ENCODE measurements at regions not wholly inside any gene's neighbourhood (a gene's known extent, or its start where the extent isn't known, plus 50 kb on each side); places are given as distances from the start of the nearest gene placed in this dataset.
"Not testable (repeated sequence)": the region's sequence is repeated elsewhere in the genome, so short reads cannot be mapped to it uniquely, and the experiment has no call there.

DNA sequence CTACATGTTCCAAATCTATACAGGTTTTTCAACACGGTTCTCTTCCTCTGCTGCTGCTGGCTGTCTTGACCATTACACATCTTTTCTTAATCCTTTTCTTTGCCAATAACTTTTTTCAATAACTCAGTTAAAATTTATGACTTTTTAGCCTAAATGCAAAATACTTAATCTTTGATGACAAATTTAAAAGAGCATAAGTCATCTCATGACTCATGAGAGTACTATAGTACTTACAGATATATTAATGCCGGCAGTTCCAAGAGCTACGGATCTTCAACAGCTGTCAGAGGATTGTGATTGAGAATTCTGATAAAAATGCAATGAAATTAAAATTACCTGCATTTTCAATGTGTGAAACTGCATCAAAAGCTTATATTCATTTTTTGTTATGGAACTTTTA lies 105.5 kb downstream of the KPNA2 start:
- no peaks in the 10 kb centered on the region for H3K27me3 ChIP-seq (ENCODE audit: control insufficient read depth, insufficient read depth, low read length)
- H3K36me3 ChIP-seq (ENCODE audit: control insufficient read depth, insufficient read depth, low read length), result no peaks in the 10 kb centered on the region
- H3K9ac ChIP-seq (ENCODE audit: low read length), result no peak overlapping the region
- H3K27ac ChIP-seq (ENCODE audit: low read depth, low read length), result no peak overlapping the region
- no peak overlapping the region for H3K4me3 ChIP-seq (ENCODE audit: low read depth, low read length)
- H3K4me1 ChIP-seq (ENCODE audit: control insufficient read depth, insufficient read depth, low read length), result no peaks in the 10 kb centered on the region
- H3K9me3 ChIP-seq (ENCODE audit: control insufficient read depth, insufficient read depth, low read depth, low read length), result no peaks in the 10 kb centered on the region

DNA sequence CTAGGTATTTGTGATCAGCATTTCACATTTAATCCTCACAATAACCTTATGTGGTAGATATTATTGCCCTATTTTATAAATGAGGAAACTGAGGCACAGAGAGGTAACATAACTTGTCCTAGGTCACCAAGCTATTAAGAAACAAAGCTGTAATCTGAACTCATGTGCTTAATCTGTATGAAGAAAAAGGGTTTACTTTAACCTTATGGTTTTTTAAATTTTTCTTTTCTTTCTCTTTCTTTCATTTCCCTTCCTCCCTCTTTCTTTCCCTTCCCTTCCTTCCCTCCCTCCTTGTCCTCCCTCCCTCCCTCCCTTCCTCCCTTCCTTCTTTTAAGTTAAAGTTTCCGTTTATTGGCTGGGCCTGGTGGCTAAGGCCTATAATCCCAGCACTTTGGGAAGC lies 105.2 kb upstream of the AMZ2 start:
- Histone ChIP-seq H3K4me1 (ENCODE audit: control insufficient read depth, insufficient read depth, low read length) (no peaks in the 10 kb centered on the region), H3K9ac (ENCODE audit: low read length) (no peak overlapping the region), H3K9me3 (ENCODE audit: control insufficient read depth, insufficient read depth, low read depth, low read length) (no peaks in the 10 kb centered on the region), H3K27ac (ENCODE audit: low read depth, low read length) (no peak overlapping the region), H3K27me3 (ENCODE audit: control insufficient read depth, insufficient read depth, low read length) (no peaks in the 10 kb centered on the region), H3K36me3 (ENCODE audit: control insufficient read depth, insufficient read depth, low read length) (no peaks in the 10 kb centered on the region), H3K4me3 (ENCODE audit: low read depth, low read length) (no peak overlapping the region)

DNA sequence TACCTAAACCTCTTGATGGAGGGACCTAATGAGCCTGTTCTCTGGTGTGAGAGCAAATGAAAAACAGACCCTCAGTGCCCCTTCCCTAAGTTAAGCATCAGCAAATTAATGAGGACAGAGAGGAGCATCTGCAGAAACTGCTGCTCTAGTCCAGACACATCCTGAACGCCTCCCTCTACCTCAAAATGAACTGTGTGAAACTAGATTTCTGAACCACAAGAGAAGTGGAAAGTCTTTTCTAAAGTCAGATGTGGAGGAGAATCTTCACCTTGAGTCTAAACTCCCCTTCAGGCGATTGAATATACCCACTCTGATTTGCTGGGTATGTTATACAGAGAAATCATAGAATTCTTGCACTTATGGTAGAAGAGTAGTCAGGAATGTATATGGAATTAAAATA lies 104.4 kb upstream of the AMZ2 start:
- Histone ChIP-seq H3K36me3 (ENCODE audit: control insufficient read depth, insufficient read depth, low read length) (no peaks in the 10 kb centered on the region), H3K27ac (ENCODE audit: low read depth, low read length) (no peak overlapping the region), H3K9me3 (ENCODE audit: control insufficient read depth, insufficient read depth, low read depth, low read length) (no peaks in the 10 kb centered on the region), H3K27me3 (ENCODE audit: control insufficient read depth, insufficient read depth, low read length) (no peaks in the 10 kb centered on the region), H3K4me1 (ENCODE audit: control insufficient read depth, insufficient read depth, low read length) (no peaks in the 10 kb centered on the region), H3K9ac (ENCODE audit: low read length) (no peak overlapping the region), H3K4me3 (ENCODE audit: low read depth, low read length) (no peak overlapping the region)

DNA sequence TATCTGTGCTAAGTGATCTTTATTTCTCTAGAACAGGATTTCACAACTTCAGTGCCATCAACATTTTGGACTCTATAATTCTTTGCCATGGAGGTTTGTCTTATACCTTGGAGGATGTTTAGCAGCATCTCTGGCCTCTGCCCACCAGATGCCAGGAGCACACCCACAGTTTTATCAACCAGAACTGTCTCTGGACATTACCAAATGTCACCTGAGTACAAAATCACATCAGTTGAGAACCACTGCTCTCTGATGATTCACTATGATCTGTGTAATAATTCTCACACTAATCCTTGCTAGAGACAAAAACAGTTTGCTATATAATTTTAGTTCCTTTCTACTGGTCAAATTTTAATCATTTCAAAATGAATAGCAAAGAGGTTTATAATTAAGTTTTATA lies 102.8 kb upstream of the AMZ2 start:
- Histone ChIP-seq H3K27ac (ENCODE audit: low read depth, low read length) (no peak overlapping the region), H3K4me3 (ENCODE audit: low read depth, low read length) (no peak overlapping the region), H3K4me1 (ENCODE audit: control insufficient read depth, insufficient read depth, low read length) (no peaks in the 10 kb centered on the region), H3K27me3 (ENCODE audit: control insufficient read depth, insufficient read depth, low read length) (no peaks in the 10 kb centered on the region), H3K36me3 (ENCODE audit: control insufficient read depth, insufficient read depth, low read length) (no peaks in the 10 kb centered on the region), H3K9ac (ENCODE audit: low read length) (no peak overlapping the region), H3K9me3 (ENCODE audit: control insufficient read depth, insufficient read depth, low read depth, low read length) (peaks cover 1% of the 10 kb centered on the region; the same call in 1 of the 2 replicates)

DNA sequence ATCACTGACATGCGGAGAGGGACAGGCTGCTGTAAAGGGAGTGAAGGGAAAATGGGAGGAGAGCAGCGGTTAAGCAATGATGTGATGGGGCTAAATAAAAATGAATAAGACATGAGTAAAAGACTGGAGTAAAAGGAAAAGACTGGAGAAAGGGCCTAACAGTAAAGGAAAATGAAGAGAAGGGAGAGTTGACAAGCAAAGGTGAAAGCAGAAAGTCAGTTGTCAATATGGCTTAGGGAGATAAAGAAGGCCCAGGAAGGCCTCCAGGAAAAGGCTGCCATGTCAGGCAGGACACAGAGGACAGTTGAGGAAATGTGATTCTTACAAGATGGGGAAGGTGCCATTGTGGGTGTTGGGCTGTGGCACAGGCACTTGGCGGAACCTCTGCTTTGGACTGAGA lies 98.9 kb upstream of the AMZ2 start:
- peaks cover 3% of the 10 kb centered on the region; the same call in 1 of the 2 replicates for H3K9me3 ChIP-seq (ENCODE audit: control insufficient read depth, insufficient read depth, low read depth, low read length)
- no peak overlapping the region for H3K4me3 ChIP-seq (ENCODE audit: low read depth, low read length)
- no peaks in the 10 kb centered on the region for H3K27me3 ChIP-seq (ENCODE audit: control insufficient read depth, insufficient read depth, low read length)
- H3K9ac ChIP-seq (ENCODE audit: low read length), result no peak overlapping the region
- H3K4me1 ChIP-seq (ENCODE audit: control insufficient read depth, insufficient read depth, low read length), result no peaks in the 10 kb centered on the region
- H3K36me3 ChIP-seq (ENCODE audit: control insufficient read depth, insufficient read depth, low read length), result no peaks in the 10 kb centered on the region
- no peak overlapping the region for H3K27ac ChIP-seq (ENCODE audit: low read depth, low read length)

DNA sequence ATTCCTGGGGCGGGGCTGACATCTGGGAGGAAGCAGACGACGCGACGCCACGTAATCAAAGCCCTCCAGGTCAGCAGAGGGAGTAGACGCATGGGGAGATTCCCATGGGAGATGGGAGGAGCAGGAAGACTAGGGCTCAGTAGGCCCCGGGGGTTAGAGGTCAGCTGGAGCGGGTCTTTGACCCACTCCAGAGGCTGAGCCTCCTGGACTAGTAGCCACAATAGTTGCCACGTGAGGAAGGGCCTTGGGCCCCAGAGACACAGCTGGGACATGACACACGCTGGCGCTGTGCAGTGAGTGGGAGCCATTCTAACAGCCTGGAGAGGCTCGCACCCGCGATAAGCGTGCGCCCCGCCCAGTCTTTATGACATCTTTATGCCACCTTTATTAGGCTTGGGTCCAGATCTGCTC lies 95.7 kb upstream of the AMZ2 start:
- Histone ChIP-seq H3K36me3 (ENCODE audit: control insufficient read depth, insufficient read depth, low read length) (no peaks in the 10 kb centered on the region), H3K4me1 (ENCODE audit: control insufficient read depth, insufficient read depth, low read length) (no peaks in the 10 kb centered on the region), H3K9me3 (ENCODE audit: control insufficient read depth, insufficient read depth, low read depth, low read length) (peaks cover 3% of the 10 kb centered on the region; the same call in 1 of the 2 replicates), H3K9ac (ENCODE audit: low read length) (no peak overlapping the region), H3K27me3 (ENCODE audit: control insufficient read depth, insufficient read depth, low read length) (no peaks in the 10 kb centered on the region), H3K27ac (ENCODE audit: low read depth, low read length) (no peak overlapping the region), H3K4me3 (ENCODE audit: low read depth, low read length) (no peak overlapping the region)

DNA sequence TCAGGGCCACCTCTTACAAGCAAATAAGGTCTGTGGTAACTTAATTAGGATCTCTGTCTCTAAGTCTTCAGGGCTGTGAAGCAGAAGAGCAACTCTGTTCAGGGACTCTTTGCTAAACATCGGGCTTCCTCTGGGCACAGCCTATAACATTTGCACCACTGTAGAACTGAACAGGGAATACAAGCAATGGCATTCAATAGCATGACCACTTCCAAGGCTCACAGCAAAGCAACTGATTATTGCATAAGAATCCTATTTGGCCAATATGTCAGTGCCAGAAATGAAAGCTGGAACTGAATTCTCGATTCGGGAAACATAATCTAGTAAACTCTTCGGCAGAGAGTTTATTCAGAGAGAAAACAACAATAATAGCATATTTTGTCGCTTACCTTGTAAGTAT lies 92.2 kb upstream of the AMZ2 start:
- no peaks in the 10 kb centered on the region for H3K9me3 ChIP-seq (ENCODE audit: control insufficient read depth, insufficient read depth, low read depth, low read length)

DNA sequence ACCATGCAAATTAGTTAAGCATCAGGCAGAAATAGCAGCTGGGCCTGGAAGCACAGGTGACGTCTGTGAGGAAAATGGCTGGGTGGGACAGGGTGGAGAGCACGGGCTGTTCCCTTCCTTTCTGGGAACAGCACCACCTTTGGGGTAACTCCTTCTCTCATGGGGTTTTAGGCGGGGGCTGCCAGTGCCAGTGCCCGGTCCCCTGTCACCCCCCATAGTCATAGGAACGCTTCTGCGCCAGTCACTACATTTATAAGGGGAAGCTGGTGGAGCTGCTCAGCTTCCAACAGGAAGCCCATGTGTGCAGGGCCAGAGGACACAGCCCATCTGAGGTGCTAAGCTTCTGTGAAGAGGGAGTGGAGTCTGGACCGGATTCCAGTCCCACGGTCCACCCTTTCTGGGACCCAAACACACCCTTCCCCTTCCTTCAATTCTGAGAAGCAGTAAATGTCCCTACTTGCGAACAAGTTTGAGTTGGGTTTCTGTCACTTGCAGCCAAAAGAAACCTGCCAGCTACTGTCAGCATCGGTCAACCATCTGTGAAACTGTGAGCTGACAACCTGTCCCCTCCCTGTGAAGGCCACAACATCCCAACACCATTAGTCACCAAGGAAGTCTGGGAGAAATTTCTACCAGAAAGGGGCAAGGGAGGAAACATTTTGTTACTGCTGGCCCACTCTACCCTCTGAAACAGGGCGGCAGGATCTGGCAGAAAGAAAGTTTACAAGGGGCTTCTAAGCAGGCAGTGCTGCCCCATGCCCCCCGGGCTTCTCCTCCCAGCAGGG lies 86.0 kb upstream of the AMZ2 start:
- Histone ChIP-seq H3K36me3 (ENCODE audit: control insufficient read depth, insufficient read depth, low read length) (no peaks in the 10 kb centered on the region), H3K9ac (ENCODE audit: low read length) (no peak overlapping the region), H3K9me3 (ENCODE audit: control insufficient read depth, insufficient read depth, low read depth, low read length) (no peaks in the 10 kb centered on the region), H3K4me3 (ENCODE audit: low read depth, low read length) (no peak overlapping the region), H3K27ac (ENCODE audit: low read depth, low read length) (no peak overlapping the region), H3K4me1 (ENCODE audit: control insufficient read depth, insufficient read depth, low read length) (no peaks in the 10 kb centered on the region), H3K27me3 (ENCODE audit: control insufficient read depth, insufficient read depth, low read length) (no peaks in the 10 kb centered on the region)

More for the DNA sequence above, 92.2 kb upstream of the AMZ2 start:
- no peaks in the 10 kb centered on the region for H3K36me3 ChIP-seq (ENCODE audit: control insufficient read depth, insufficient read depth, low read length)
- no peak overlapping the region for H3K4me3 ChIP-seq (ENCODE audit: low read depth, low read length)
- no peak overlapping the region for H3K9ac ChIP-seq (ENCODE audit: low read length)
- H3K27me3 ChIP-seq (ENCODE audit: control insufficient read depth, insufficient read depth, low read length), result no peaks in the 10 kb centered on the region
- no peak overlapping the region for H3K27ac ChIP-seq (ENCODE audit: low read depth, low read length)
- no peaks in the 10 kb centered on the region for H3K4me1 ChIP-seq (ENCODE audit: control insufficient read depth, insufficient read depth, low read length)

DNA sequence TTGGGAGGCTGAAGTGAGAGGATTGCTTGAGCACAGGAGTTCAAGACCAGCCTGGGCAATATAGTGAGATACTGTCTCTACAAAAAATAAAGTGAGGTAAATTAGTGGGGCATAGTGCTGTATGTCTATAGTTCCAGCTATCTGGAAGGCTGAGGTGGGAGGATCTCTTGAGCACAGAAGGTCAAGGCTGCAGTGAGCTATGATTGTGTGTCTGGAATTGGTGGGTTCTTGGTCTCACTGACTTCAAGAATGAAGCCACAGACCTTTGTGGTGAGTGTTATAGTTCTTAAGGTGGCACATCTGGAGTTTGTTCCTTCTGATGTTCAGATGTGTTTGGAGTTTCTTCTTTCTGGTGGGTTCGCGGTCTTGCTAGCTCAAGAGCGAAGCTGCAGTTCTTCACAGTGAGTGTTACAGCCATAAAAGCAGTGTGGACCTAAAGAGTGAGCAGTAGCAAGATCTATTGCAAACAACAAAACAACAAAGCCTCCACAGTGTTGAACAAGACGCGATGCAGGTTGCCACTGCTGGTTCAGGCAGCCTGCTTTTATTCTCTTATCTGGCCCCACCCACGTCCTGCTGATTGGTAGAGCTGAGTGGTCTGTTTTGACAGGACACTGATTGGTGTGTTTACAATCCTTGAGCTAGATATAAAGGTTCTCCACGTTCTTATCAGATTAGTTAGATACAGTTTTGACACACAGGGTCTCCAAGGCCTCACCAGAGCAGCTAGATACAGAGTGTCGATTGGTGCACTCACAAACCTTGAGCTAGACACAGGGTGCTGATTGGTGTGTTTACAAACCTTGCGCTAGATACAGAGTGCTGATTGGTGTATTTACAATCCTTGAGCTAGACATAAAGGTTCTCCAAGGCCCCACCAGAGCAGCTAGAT lies 79.3 kb upstream of the AMZ2 start:
- H3K4me3 ChIP-seq (ENCODE audit: low read depth, low read length); H3K9ac ChIP-seq (ENCODE audit: low read length); H3K27me3 ChIP-seq (ENCODE audit: control insufficient read depth, insufficient read depth, low read length); H3K9me3 ChIP-seq (ENCODE audit: control insufficient read depth, insufficient read depth, low read depth, low read length); H3K27ac ChIP-seq (ENCODE audit: low read depth, low read length); H3K36me3 ChIP-seq (ENCODE audit: control insufficient read depth, insufficient read depth, low read length); H3K4me1 ChIP-seq (ENCODE audit: control insufficient read depth, insufficient read depth, low read length): not testable (repeated sequence)

DNA sequence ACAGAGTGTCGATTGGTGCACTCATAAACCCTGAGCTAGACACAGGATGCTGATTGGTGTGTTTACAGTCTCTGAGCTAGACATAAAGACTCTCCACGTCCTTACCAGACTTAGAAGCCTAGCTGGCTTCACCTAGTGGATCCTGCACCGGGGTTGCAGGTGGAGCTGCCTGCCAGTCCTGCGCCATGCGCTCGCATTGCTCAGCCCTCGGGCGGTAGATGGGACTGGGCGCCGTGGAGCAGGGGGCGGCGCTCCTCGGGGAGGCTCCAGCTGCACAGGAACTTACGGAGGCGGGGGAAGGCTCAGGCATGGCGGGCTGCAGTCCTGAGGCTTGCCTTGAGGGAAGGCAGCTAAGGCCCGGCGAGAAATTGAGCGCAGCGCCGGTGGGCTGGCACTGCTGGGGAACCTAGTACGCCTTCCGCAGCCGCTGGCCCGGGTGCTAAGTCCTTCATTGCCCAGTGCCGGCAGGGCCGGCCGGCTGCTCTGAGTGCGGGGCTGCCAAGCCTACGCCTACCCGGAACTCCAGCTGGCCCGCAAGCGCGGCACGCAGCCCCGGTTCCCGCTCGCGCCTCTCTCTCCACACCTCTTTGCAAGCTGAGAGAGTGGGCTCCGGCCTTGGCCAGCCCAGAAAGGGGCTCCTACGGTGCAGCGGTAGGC lies 78.5 kb upstream of the AMZ2 start:
- not testable (repeated sequence) for H3K9me3 ChIP-seq (ENCODE audit: control insufficient read depth, insufficient read depth, low read depth, low read length); H3K27ac ChIP-seq (ENCODE audit: low read depth, low read length); H3K27me3 ChIP-seq (ENCODE audit: control insufficient read depth, insufficient read depth, low read length); H3K4me3 ChIP-seq (ENCODE audit: low read depth, low read length); H3K9ac ChIP-seq (ENCODE audit: low read length); H3K36me3 ChIP-seq (ENCODE audit: control insufficient read depth, insufficient read depth, low read length); H3K4me1 ChIP-seq (ENCODE audit: control insufficient read depth, insufficient read depth, low read length)

DNA sequence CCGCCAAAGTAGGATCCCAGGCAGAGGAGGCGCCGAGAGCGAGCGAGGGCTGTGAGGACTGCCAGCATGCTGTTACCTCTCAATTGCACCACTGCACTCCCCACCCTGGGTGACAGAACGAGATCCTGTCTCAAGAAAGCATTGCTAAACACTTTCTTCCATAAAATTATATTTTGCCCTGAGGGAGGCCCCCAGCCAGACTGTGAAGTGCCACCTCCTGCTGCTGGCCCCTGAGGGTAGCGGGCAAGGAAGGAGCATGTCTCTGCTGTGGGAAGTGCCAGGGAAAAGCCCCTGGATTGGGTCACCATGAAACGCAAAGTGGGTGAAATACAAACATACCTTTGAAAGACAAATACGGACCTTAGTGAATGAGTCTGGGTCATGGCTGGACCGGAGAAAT lies 78.0 kb upstream of the AMZ2 start:
- no peak overlapping the region for H3K27ac ChIP-seq (ENCODE audit: low read depth, low read length)
- H3K4me1 ChIP-seq (ENCODE audit: control insufficient read depth, insufficient read depth, low read length), result no peaks in the 10 kb centered on the region
- H3K27me3 ChIP-seq (ENCODE audit: control insufficient read depth, insufficient read depth, low read length), result peaks cover 9% of the 10 kb centered on the region
- no peaks in the 10 kb centered on the region for H3K36me3 ChIP-seq (ENCODE audit: control insufficient read depth, insufficient read depth, low read length)
- H3K9me3 ChIP-seq (ENCODE audit: control insufficient read depth, insufficient read depth, low read depth, low read length), result no peaks in the 10 kb centered on the region
- no peak overlapping the region for H3K9ac ChIP-seq (ENCODE audit: low read length)
- H3K4me3 ChIP-seq (ENCODE audit: low read depth, low read length), result no peak overlapping the region

Data from HUES6 (cell line).